GM18951 (cell line): ENCODE measurements at regions not wholly inside any gene's neighbourhood (a gene's known extent, or its start where the extent isn't known, plus 50 kb on each side); places are given as distances from the start of the nearest gene placed in this dataset.

ENCODE experiments used
- POLR2A ChIP-seq: IDR thresholded peaks from 4 replicates; pipeline ENCODE4 v1.6.1; 2011; ENCODE audit warnings: mild to moderate bottlenecking; ENCODE audit not compliant: insufficient read length, insufficient read depth; ENCODE audit errors: extremely low read depth
- in situ Hi-C: fragments of 300-500 bp; cut with MboI; formaldehyde crosslinking; loops from one replicate; pipeline ENCODE4 v1.12.0; 2022; ENCODE audit warnings: low sequenced_read_pairs, mixed read lengths, inconsistent platforms; ENCODE audit not compliant: unreplicated experiment

- TF ChIP-seq POLR2A = no peak
- in situ Hi-C loops = no loop called here
These were observed 268.5 kb downstream of the SQOR start for GRCh38 chr15:45903283-45903682.

GRCh38 chr15:45904019-45904418 lies 269.2 kb downstream of the SQOR start:
- TF ChIP-seq POLR2A = no peak
- in situ Hi-C loops = no loop called here

- in situ Hi-C loops = no loop called here
- TF ChIP-seq POLR2A = no peak
These were observed 271.4 kb downstream of the SQOR start for GRCh38 chr15:45906230-45906629.

GRCh38 chr15:45910671-45911070 lies 275.8 kb downstream of the SQOR start:
- in situ Hi-C loops = no loop called here
- no peak for TF ChIP-seq POLR2A

GRCh38 chr15:45913451-45913850 lies 278.6 kb downstream of the SQOR start:
- no peak for TF ChIP-seq POLR2A
- in situ Hi-C loops = no loop called here

GRCh38 chr15:45914425-45914824 lies 279.6 kb downstream of the SQOR start:
- no peak for TF ChIP-seq POLR2A
- in situ Hi-C loops = no loop called here

- TF ChIP-seq POLR2A = no peak
- in situ Hi-C loops = no loop called here
These were observed 284.0 kb downstream of the SQOR start for GRCh38 chr15:45918839-45919238.

- TF ChIP-seq POLR2A = no peak
These were observed 285.0 kb downstream of the SQOR start for GRCh38 chr15:45919806-45920205.

GRCh38 chr15:45921376-45921775 lies 286.5 kb downstream of the SQOR start:
- in situ Hi-C loops = no loop called here
- no peak for TF ChIP-seq POLR2A

More at GRCh38 chr15:45919806-45920205, 285.0 kb downstream of the SQOR start:
- in situ Hi-C loops = no loop called here

- TF ChIP-seq POLR2A = no peak
- in situ Hi-C loops = no loop called here
These were observed 287.1 kb downstream of the SQOR start for GRCh38 chr15:45921978-45922377.

GRCh38 chr15:45941367-45941766 lies 306.5 kb downstream of the SQOR start:
- no peak for TF ChIP-seq POLR2A
- in situ Hi-C loops = no loop called here

- in situ Hi-C loops = no loop called here
- no peak for TF ChIP-seq POLR2A
These were observed 308.4 kb downstream of the SQOR start for GRCh38 chr15:45943240-45943639.

GRCh38 chr15:45946111-45946510 lies 311.3 kb downstream of the SQOR start:
- TF ChIP-seq POLR2A = no peak
- in situ Hi-C loops = no loop called here

- in situ Hi-C loops = no loop called here
- no peak for TF ChIP-seq POLR2A
These were observed 313.4 kb downstream of the SQOR start for GRCh38 chr15:45948181-45948621.

- no peak for TF ChIP-seq POLR2A
These were observed 324.1 kb downstream of the SQOR start for GRCh38 chr15:45958924-45959323.

More at GRCh38 chr15:45958924-45959323, 324.1 kb downstream of the SQOR start:
- in situ Hi-C loops = no loop called here
